ENCODE measurements at regions not wholly inside any gene's neighbourhood (a gene's known extent, or its start where the extent isn't known, plus 50 kb on each side); places are given as distances from the start of the nearest gene placed in this dataset.
"Not testable (repeated sequence)": the region's sequence is repeated elsewhere in the genome, so short reads cannot be mapped to it uniquely, and the experiment has no call there.

DNA sequence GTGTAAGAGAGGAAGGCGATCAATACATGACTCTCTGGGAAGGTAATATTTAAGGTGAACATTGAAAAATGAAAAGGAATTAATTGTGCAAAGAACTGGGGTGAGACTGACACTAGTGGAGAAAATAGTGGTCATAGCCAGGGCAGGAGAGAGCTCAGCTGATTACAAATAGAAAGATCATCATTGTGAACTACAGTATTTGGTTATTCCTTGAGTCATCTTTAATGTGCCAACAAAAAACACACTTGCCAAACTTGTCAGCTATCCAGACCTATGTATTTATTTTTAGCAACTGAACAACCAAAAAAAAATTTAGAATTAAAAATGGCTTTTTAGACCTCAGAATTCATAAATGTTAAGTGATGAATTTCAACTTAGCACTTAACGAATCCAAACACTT lies 749.8 kb upstream of the CDH9 start:
- no peak for DNase-seq (ENCODE audit: low read depth)
- no peak overlapping the region for H3K4me3 ChIP-seq (replicated peaks; ENCODE audit: low read depth, low read length)
- TF ChIP-seq, protein P1, sequence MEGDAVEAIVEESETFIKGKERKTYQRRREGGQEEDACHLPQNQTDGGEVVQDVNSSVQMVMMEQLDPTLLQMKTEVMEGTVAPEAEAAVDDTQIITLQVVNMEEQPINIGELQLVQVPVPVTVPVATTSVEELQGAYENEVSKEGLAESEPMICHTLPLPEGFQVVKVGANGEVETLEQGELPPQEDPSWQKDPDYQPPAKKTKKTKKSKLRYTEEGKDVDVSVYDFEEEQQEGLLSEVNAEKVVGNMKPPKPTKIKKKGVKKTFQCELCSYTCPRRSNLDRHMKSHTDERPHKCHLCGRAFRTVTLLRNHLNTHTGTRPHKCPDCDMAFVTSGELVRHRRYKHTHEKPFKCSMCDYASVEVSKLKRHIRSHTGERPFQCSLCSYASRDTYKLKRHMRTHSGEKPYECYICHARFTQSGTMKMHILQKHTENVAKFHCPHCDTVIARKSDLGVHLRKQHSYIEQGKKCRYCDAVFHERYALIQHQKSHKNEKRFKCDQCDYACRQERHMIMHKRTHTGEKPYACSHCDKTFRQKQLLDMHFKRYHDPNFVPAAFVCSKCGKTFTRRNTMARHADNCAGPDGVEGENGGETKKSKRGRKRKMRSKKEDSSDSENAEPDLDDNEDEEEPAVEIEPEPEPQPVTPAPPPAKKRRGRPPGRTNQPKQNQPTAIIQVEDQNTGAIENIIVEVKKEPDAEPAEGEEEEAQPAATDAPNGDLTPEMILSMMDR (IDR thresholded peaks at IDR 0.05; ENCODE audit: low read length, missing control alignments): no peak

DNA sequence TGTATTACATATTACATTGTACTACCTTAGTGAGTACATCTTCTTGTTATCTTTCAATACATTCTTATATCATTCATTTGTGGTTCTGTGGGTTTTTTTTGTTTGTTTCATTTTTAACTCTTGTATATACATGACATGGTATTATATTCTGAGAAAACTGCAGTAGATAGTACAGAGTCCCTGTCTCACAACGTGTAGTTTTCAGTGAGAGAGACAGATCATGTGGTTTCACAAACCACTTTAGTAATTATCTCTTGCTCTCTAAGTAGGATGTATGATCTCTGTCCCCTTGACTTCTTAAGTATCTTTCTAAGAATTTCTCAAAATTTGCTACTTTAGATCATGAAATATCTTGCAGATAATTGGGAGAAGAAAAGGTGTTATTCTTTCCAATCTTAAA lies 745.9 kb upstream of the CDH9 start:
- TF ChIP-seq, protein P1 (IDR thresholded peaks at IDR 0.05; ENCODE audit: low read length, missing control alignments): no peak

DNA sequence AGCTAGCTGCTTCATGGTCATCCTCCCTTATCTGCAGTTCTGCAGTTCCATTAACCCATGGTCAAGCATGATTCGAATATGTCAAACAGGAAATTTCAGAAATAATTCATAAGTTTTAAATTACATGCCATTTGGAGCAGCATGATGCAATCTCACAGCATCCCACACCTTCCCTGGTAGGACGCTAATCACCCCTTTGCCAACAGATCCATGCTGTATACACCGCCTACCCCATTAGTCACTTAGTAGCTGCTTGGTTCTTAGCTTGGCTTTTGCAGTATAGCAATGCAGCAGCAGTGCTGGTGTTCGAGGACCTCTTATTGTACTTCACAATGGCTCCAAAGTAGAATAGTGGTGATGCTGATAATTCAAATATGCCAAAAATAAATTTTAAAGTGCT lies 739.7 kb upstream of the CDH9 start:
- no peak overlapping the region for H3K4me3 ChIP-seq (replicated peaks; ENCODE audit: low read depth, low read length)
- TF ChIP-seq, protein P1 (IDR thresholded peaks at IDR 0.05; ENCODE audit: low read length, missing control alignments): no peak
- no peak for DNase-seq (ENCODE audit: low read depth)

More for the DNA sequence above, 745.9 kb upstream of the CDH9 start:
- no peak for DNase-seq (ENCODE audit: low read depth)
- H3K4me3 ChIP-seq (replicated peaks; ENCODE audit: low read depth, low read length): no peak overlapping the region

DNA sequence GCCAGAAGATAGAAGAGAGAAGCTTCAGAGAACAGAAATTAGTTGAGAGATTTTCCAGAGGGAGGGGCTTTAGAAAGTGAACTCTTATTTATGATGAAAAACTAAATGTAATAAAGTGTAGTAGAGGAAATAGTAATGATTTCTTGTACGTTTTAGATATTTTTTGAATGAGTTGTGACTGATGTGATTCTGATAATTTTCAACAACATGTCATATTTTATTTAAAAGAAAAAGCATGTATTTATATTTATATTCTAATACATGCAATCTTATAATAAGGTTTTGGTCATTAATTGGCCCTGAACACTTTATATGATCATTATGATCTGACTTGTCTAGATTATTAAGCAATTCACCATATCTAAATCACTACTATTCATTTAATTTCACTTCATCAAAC lies 735.2 kb upstream of the CDH9 start:
- DNase-seq (ENCODE audit: low read depth): no peak
- H3K4me3 ChIP-seq (replicated peaks; ENCODE audit: low read depth, low read length): no peak overlapping the region
- TF ChIP-seq, protein P1 (IDR thresholded peaks at IDR 0.05; ENCODE audit: low read length, missing control alignments): no peak

DNA sequence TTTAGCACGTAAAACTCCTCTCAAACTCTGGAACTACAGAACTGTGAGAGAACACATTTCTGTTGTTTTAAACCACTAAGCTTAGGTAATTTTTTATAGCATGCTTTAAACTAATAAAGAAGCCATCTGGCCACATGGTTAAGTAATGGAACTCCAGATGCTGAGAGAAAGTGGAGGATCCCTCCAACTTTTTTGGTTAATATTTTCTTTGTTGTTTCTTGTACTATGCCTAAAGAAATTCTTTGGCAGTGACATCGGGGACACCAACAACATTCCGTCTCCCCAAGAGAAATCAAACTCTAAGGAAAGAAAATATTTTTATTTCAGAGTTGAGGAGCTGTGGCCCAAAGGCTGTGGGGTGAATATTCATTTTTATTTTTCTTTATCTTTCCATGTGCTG lies 734.8 kb upstream of the CDH9 start:
- TF ChIP-seq, protein P1 (IDR thresholded peaks at IDR 0.05; ENCODE audit: low read length, missing control alignments): no peak
- no peak overlapping the region for H3K4me3 ChIP-seq (replicated peaks; ENCODE audit: low read depth, low read length)
- no peak for DNase-seq (ENCODE audit: low read depth)

DNA sequence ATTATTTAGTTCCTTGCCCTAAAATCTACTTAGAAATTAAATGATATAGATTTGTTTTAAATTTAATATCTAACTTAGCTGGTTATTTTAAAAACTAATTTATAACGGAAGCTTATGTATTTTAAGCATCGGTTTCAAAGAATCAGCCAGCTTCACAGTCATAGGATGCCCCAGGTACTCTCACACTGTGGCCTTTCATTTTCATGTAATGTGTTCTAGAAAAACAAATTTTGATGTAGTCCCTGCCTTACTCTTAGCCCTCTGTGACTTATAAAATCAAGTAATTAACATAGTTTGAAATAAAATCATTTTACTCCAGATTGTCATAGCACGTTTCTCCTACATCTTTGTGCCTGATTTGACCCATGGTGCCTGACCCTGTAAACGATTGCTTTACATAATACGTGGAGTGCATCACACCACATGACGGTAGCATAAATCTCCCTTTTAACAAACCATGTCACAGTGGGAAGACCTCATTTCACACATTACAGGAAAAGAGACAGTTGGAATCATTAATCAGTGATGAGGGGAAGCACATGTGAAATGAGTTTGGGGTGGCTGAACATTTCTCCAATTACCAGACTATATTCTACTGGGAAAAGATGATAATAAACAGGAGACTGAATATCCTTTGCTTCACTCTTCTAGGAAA lies 731.5 kb upstream of the CDH9 start:
- no peak overlapping the region for H3K4me3 ChIP-seq (replicated peaks; ENCODE audit: low read depth, low read length)
- TF ChIP-seq, protein P1 (IDR thresholded peaks at IDR 0.05; ENCODE audit: low read length, missing control alignments): no peak
- no peak for DNase-seq (ENCODE audit: low read depth)

DNA sequence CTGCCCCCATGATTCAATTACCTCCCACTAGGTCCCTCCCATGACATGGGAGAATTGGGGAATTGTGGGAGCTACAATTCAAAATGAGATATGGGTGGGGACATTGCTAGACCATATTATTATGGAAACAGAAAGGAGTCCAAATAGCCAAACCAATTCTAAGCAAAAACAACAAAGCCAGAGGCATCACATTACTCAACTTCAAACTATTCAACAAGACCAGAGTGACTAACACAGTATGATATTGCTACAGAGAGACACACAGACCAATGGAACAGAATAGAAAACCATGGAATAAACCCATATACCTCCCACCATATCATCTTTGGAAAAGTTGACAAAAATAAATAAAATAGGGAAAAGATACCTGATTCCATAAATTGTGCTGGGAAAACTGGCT lies 710.5 kb upstream of the CDH9 start:
- no peak for DNase-seq (ENCODE audit: low read depth)
- H3K4me3 ChIP-seq (replicated peaks; ENCODE audit: low read depth, low read length): no peak overlapping the region
- TF ChIP-seq, protein P1 (IDR thresholded peaks at IDR 0.05; ENCODE audit: low read length, missing control alignments): no peak

DNA sequence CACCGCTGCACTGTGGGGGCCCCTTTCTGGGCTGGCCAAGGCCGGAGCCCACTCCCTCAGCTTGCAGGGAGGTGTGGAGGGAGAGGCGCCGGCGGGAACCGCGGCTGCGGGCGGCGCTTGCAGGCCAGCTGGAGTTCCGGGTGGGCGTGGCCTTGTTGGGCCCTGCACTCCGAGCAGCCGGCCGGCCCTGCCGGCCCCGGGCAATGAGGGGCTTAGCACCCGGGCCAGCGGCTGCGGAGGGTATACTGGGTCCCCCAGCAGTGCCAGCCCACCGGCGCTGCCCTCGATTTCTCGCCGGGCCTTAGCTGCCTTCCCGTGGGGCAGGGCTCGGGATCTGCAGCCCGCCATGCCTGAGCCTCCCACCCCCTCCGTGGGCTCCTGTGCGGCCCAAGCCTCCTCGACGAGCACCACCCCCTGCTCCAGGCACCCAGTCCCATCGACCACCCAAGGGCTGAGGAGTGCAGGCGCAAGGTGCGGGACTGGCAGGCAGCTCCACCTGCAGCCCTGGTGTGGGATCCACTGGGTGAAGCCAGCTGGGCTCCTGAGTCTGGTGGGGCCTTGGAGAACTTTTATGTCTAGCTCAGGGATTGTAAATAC lies 705.1 kb upstream of the CDH9 start:
- H3K4me3 ChIP-seq (replicated peaks; ENCODE audit: low read depth, low read length); DNase-seq (ENCODE audit: low read depth): not testable (repeated sequence)

Measured in fibroblast of pulmonary artery (primary cell).